HCT116 (cell line): ENCODE measurements at regions not wholly inside any gene's neighbourhood (a gene's known extent, or its start where the extent isn't known, plus 50 kb on each side); places are given as distances from the start of the nearest gene placed in this dataset.

Source experiments
- ATAC-seq: fragments of 200-7000 bp; cut with Tn5 transposase; 2 replicates; pipeline ENCODE4 v1.9.1; 2020; ENCODE audit warnings: mild to moderate bottlenecking, moderate library complexity
- BruUV-seq: library from RNA; stranded (reverse); fragments of 400-500 nt; replicated peaks from 2 replicates; lab custom pipeline; 2021; lab: Mats Ljungman, UMichigan
- CTCF ChIA-PET: fragments of 300-600 bp; sonication (Branson Sonifier 250); formaldehyde crosslinking; loops from one replicate; lab custom pipeline; 2021; ENCODE audit warnings: antibody characterized with exemption; lab: Charles Lee
- POLR2A ChIA-PET: fragments of 300-600, 350-600 bp; sonication (Branson Sonifier 250); formaldehyde crosslinking; loops from one replicate; lab custom pipeline; 2021; ENCODE audit warnings: antibody characterized with exemption; lab: Charles Lee
- RAD21 ChIA-PET, 2 experiments: fragments of 300-600 bp; sonication (Branson Sonifier 250); formaldehyde crosslinking; loops; one replicate each; lab custom pipeline; 2023; ENCODE audit warnings: low total read pairs in 2 of 2; ENCODE audit not compliant: uncharacterized antibody in 2 of 2, unreplicated experiment in 2 of 2, low non-redundant PET in 1 of 2; lab: Charles Lee
- DNase-seq: peaks from one replicate; pipeline ENCODE4 v3.0.0-alpha.2; 2010; ENCODE audit warnings: low read depth, low spot score
- H2AFZ ChIP-seq: fragments of 200-600 bp; shearing (Covaris generic), sonication (generic); 2 replicates; pipeline ENCODE4 v1.6.1; 2017; ENCODE audit warnings: low read depth, mixed run types, mixed read lengths, antibody characterized with exemption, low read length; ENCODE audit not compliant: poor library complexity, severe bottlenecking
- H3K27ac ChIP-seq: 2 replicates; pipeline ENCODE4 v1.5.1; 2012; ENCODE audit warnings: low read depth, low read length
- H3K27me3 ChIP-seq: fragments of 200-600 bp; sonication (generic); 2 replicates; pipeline ENCODE4 v1.6.1; 2016; ENCODE audit warnings: mixed run types, low read length, mixed read lengths; ENCODE audit not compliant: insufficient read depth
- H3K36me3 ChIP-seq, 2 experiments: fragments of 200-500 bp in 1 of 2; fragments of 200-600 bp in 1 of 2; sonication (Bioruptor generic) in 1 of 2; sonication (generic) in 1 of 2; 2 replicates each; pipeline versions ENCODE4 v1.5.1 to v1.6.1; 2014 to 2016; ENCODE audit warnings: low read length in 2 of 2, inconsistent platforms in 1 of 2, mixed read lengths in 1 of 2, mixed run types in 1 of 2; ENCODE audit not compliant: insufficient read depth in 2 of 2, control insufficient read depth in 1 of 2
- H3K4me1 ChIP-seq, 2 experiments: fragments of 200-600 bp in 1 of 2; sonication (generic) in 1 of 2; 2 replicates each; pipeline versions ENCODE4 v1.5.1 to v1.6.1; 2012 to 2017; ENCODE audit warnings: low read length in 2 of 2, inconsistent platforms in 1 of 2, mild to moderate bottlenecking in 1 of 2, mixed read lengths in 1 of 2, mixed run types in 1 of 2, moderate library complexity in 1 of 2; ENCODE audit not compliant: insufficient read depth in 2 of 2, control insufficient read depth in 1 of 2
- H3K4me2 ChIP-seq: fragments of 200-600 bp; sonication (generic); 2 replicates; pipeline ENCODE4 v1.6.1; 2017; ENCODE audit warnings: mixed run types, low read length, mixed read lengths
- H3K4me3 ChIP-seq, 2 experiments: fragments of 200-600 bp in 1 of 2; sonication (generic) in 1 of 2; replicated peaks in 1 of 2; 2 replicates each; pipeline ENCODE4 v1.5.1; 2011 to 2016; ENCODE audit warnings: low read length in 2 of 2, control low read depth in 1 of 2, low read depth in 1 of 2, mild to moderate bottlenecking in 1 of 2, mixed read lengths in 1 of 2, mixed run types in 1 of 2
- H3K79me2 ChIP-seq: fragments of 200-600 bp; sonication (generic); 2 replicates; pipeline ENCODE4 v1.6.1; 2017; ENCODE audit warnings: mild to moderate bottlenecking, mixed run types, low read length, moderate library complexity, mixed read lengths; ENCODE audit not compliant: insufficient read depth
- H3K9ac ChIP-seq: fragments of 200-600 bp; sonication (generic); 2 replicates; pipeline ENCODE4 v1.6.1; 2016; ENCODE audit warnings: low read length, mixed read lengths
- H3K9me2 ChIP-seq: fragments of 200-600 bp; sonication (generic), shearing (Covaris generic); 2 replicates; pipeline ENCODE4 v1.6.1; 2017; ENCODE audit warnings: mixed run types, mild to moderate bottlenecking, moderate library complexity; ENCODE audit not compliant: insufficient read depth
- H3K9me3 ChIP-seq, 2 experiments: fragments of 200-500 bp in 1 of 2; fragments of 200-600 bp in 1 of 2; sonication (Bioruptor generic) in 1 of 2; sonication (generic) in 1 of 2; 2 replicates each; pipeline ENCODE4 v1.6.1; 2014 to 2017; ENCODE audit warnings: low read length in 2 of 2, mixed read lengths in 2 of 2, inconsistent platforms in 1 of 2, low read depth in 1 of 2, mild to moderate bottlenecking in 1 of 2, mixed run types in 1 of 2, moderate library complexity in 1 of 2; ENCODE audit not compliant: control insufficient read depth in 1 of 2, insufficient read depth in 1 of 2
- H4K20me1 ChIP-seq: fragments of 200-600 bp; sonication (generic), shearing (Covaris generic); 2 replicates; pipeline ENCODE4 v1.6.1; 2017; ENCODE audit warnings: mixed run types, mild to moderate bottlenecking, moderate library complexity; ENCODE audit not compliant: insufficient read depth
- CBX3 ChIP-seq: IDR thresholded peaks from 2 replicates; pipeline ENCODE4 v1.6.1; 2012; ENCODE audit warnings: low read depth
- EGR1 ChIP-seq: IDR thresholded peaks from 2 replicates; pipeline ENCODE4 v1.6.1; 2012; ENCODE audit warnings: low read depth
- FOSL1 ChIP-seq: IDR thresholded peaks from 2 replicates; pipeline ENCODE4 v1.6.1; 2012; ENCODE audit warnings: low read depth
- JUND ChIP-seq: IDR thresholded peaks from 2 replicates; pipeline ENCODE4 v1.6.1; 2012
- POLR2AphosphoS5 ChIP-seq: IDR thresholded peaks from 2 replicates; pipeline ENCODE4 v1.6.1; 2011; ENCODE audit warnings: mild to moderate bottlenecking, low read depth, low read length, moderate library complexity
- RAD21 ChIP-seq: IDR thresholded peaks from 2 replicates; pipeline ENCODE4 v1.6.1; 2012; ENCODE audit warnings: low read depth, mild to moderate bottlenecking
- SRF ChIP-seq: IDR thresholded peaks from 2 replicates; pipeline ENCODE4 v1.6.1; 2012; ENCODE audit warnings: low read depth
- ZFX ChIP-seq: fragments of 450-650 bp; IDR thresholded peaks from 2 replicates; pipeline ENCODE4 v1.6.1; 2017
- ZNF274 ChIP-seq: fragments of 200-500 bp; sonication (Bioruptor generic); IDR thresholded peaks from 2 replicates; pipeline ENCODE4 v1.6.1; 2014; ENCODE audit warnings: mild to moderate bottlenecking, low read depth, low read length, inconsistent platforms
- intact Hi-C: fragments of 100-400 bp; cut with micrococcal nuclease; formaldehyde crosslinking; loops from 2 replicates; pipeline ENCODE4 v1.10.0; 2022
- TF ChIP-seq, protein P1 (sequence below): IDR thresholded peaks from 2 replicates; pipeline ENCODE4 v1.6.1; 2012; ENCODE audit warnings: low read depth
- TF ChIP-seq, protein P2 (sequence below): IDR thresholded peaks from 2 replicates; pipeline ENCODE4 v1.6.1; 2012
- TF ChIP-seq, protein P3 (sequence below): IDR thresholded peaks from 2 replicates; pipeline ENCODE4 v1.6.1; 2011; ENCODE audit warnings: mild to moderate bottlenecking, low read length, moderate library complexity; ENCODE audit not compliant: insufficient replicate concordance; ENCODE audit errors: extremely low read depth
- TF ChIP-seq, protein P4 (sequence below): IDR thresholded peaks from 2 replicates; pipeline ENCODE4 v1.6.1; 2012

- Histone ChIP-seq H3K27ac (no peak overlapping the region), H3K9me3 (no peaks in the 10 kb centered on the region), H4K20me1 (no peaks in the 10 kb centered on the region), H2AFZ (no peak overlapping the region), H3K79me2 (no peaks in the 10 kb centered on the region), H3K36me3 (no peaks in the 10 kb centered on the region), H3K9ac (no peak overlapping the region), H3K4me2 (no peak overlapping the region), H3K4me3 (no peak overlapping the region), H3K4me1 (no peaks in the 10 kb centered on the region), H3K27me3 (peaks cover 49% of the 10 kb centered on the region), H3K9me2 (no peaks in the 10 kb centered on the region)
- ChIA-PET RAD21 (no interaction called here), CTCF (no interaction called here), POLR2A (no interaction called here)
- DNase-seq, result no peak
- BruUV-seq, result no TSS peak
- intact Hi-C loops, result no loop called here
- no peak for ATAC-seq
- TF ChIP-seq JUND, result no peak
- TF ChIP-seq RAD21, result no peak
- TF ChIP-seq, protein P1, sequence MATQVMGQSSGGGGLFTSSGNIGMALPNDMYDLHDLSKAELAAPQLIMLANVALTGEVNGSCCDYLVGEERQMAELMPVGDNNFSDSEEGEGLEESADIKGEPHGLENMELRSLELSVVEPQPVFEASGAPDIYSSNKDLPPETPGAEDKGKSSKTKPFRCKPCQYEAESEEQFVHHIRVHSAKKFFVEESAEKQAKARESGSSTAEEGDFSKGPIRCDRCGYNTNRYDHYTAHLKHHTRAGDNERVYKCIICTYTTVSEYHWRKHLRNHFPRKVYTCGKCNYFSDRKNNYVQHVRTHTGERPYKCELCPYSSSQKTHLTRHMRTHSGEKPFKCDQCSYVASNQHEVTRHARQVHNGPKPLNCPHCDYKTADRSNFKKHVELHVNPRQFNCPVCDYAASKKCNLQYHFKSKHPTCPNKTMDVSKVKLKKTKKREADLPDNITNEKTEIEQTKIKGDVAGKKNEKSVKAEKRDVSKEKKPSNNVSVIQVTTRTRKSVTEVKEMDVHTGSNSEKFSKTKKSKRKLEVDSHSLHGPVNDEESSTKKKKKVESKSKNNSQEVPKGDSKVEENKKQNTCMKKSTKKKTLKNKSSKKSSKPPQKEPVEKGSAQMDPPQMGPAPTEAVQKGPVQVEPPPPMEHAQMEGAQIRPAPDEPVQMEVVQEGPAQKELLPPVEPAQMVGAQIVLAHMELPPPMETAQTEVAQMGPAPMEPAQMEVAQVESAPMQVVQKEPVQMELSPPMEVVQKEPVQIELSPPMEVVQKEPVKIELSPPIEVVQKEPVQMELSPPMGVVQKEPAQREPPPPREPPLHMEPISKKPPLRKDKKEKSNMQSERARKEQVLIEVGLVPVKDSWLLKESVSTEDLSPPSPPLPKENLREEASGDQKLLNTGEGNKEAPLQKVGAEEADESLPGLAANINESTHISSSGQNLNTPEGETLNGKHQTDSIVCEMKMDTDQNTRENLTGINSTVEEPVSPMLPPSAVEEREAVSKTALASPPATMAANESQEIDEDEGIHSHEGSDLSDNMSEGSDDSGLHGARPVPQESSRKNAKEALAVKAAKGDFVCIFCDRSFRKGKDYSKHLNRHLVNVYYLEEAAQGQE, result no peak
- TF ChIP-seq, protein P2, sequence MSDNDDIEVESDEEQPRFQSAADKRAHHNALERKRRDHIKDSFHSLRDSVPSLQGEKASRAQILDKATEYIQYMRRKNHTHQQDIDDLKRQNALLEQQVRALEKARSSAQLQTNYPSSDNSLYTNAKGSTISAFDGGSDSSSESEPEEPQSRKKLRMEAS, result no peak
- no peak for TF ChIP-seq FOSL1
- no peak for TF ChIP-seq ZFX
- TF ChIP-seq, protein P3, sequence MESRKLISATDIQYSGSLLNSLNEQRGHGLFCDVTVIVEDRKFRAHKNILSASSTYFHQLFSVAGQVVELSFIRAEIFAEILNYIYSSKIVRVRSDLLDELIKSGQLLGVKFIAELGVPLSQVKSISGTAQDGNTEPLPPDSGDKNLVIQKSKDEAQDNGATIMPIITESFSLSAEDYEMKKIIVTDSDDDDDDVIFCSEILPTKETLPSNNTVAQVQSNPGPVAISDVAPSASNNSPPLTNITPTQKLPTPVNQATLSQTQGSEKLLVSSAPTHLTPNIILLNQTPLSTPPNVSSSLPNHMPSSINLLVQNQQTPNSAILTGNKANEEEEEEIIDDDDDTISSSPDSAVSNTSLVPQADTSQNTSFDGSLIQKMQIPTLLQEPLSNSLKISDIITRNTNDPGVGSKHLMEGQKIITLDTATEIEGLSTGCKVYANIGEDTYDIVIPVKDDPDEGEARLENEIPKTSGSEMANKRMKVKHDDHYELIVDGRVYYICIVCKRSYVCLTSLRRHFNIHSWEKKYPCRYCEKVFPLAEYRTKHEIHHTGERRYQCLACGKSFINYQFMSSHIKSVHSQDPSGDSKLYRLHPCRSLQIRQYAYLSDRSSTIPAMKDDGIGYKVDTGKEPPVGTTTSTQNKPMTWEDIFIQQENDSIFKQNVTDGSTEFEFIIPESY, result no peak
- TF ChIP-seq ZNF274, result no peak
- TF ChIP-seq SRF, result no peak
- TF ChIP-seq, protein P4, sequence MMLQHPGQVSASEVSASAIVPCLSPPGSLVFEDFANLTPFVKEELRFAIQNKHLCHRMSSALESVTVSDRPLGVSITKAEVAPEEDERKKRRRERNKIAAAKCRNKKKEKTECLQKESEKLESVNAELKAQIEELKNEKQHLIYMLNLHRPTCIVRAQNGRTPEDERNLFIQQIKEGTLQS, result no peak
- no peak for TF ChIP-seq POLR2AphosphoS5
- TF ChIP-seq CBX3, result no peak
- TF ChIP-seq EGR1, result no peak
These were observed 517.0 kb upstream of the PPP2R3A start for GRCh38 chr3:135448520-135448919.
